Adrenal gland (tissue), 9 donors: ENCODE measurements at regions not wholly inside any gene's neighbourhood (a gene's known extent, or its start where the extent isn't known, plus 50 kb on each side); places are given as distances from the start of the nearest gene placed in this dataset.
"Not testable (repeated sequence)": the region's sequence is repeated elsewhere in the genome, so short reads cannot be mapped to it uniquely, and the experiment has no call there.

Experiments
- DNase-seq, 7 donors: peaks; one replicate each; pipeline ENCODE4 v3.0.0-alpha.2; 2019 to 2020
- H3K27ac ChIP-seq, 5 donors: fragments of 200-600 bp; sonication (generic) in 4 of 5; 1 replicate in 3 of 5; 2 replicates in 2 of 5; pipeline versions ENCODE4 v1.5.1 to v1.8.0; 2016 to 2020; ENCODE audit warnings: mild to moderate bottlenecking in 1 of 5
- H3K27me3 ChIP-seq: fragments of 200-600 bp; 2 replicates; pipeline ENCODE4 v1.8.0; 2021
- H3K36me3 ChIP-seq, 2 donors: fragments of 200-600 bp; replicated peaks in 1 of 2; 1 replicate in 1 of 2; 2 replicates in 1 of 2; pipeline versions ENCODE4 v1.5.1 to v1.8.0; 2018 to 2022
- H3K4me1 ChIP-seq, 2 donors: fragments of 200-600 bp; replicated peaks in 1 of 2; 1 replicate in 1 of 2; 2 replicates in 1 of 2; pipeline versions ENCODE4 v1.5.1 to v1.8.0; 2018 to 2021
- H3K4me3 ChIP-seq, 4 donors: fragments of 200-600 bp; sonication (generic) in 3 of 4; one replicate each; pipeline ENCODE4 v1.5.1; 2016 to 2018
- H3K9me3 ChIP-seq, 3 donors: fragments of 200-600 bp; sonication (generic) in 1 of 3; replicated peaks in 1 of 3; 1 replicate in 2 of 3; 2 replicates in 1 of 3; pipeline versions ENCODE4 v1.5.1 to v1.8.0; 2016 to 2021
- WGBS, 4 donors: extraction: QIAGEN DNeasy Blood & Tissue Kit in 2 of 4; methylation state at CpG; one replicate each; pipeline versions ENCODE4 v1.1.5 to v1.1.7; 2013 to 2017; 5-methylcytosine and 5-hydroxymethylcytosine counted together
- intact Hi-C, 2 donors: fragments of 100-400 bp; cut with DNase I; formaldehyde crosslinking; loops; one replicate each; pipeline versions ENCODE4 v1.14.1 to v1.15.0; 2022 to 2023
- donor health status: healthy with polysubstance abuse.
- donor health status: Bipolar disorder and iron deficiency.
- donor health status: DM: yes; HTN: yes; CAD: no.
- donor health status: DM: no; HTN: no; CAD: no.
- donor health status: DM: no; HTN: no; CAD: no.

- WGBS, 4 donors: 49 to 89% (median 82%) methylated on average over 2 to 3 of the region's 3 CpGs
- DNase-seq, H3K9me3 ChIP-seq, intact Hi-C loops, H3K36me3 ChIP-seq, H3K4me3 ChIP-seq, H3K27ac ChIP-seq, H3K27me3 ChIP-seq, H3K4me1 ChIP-seq: not testable (repeated sequence)
Measured at GRCh38 chr15:30720825-30721224, 94.9 kb downstream of the ARHGAP11B start.

- 43 to 72% (median 64%) methylated on average over 1 to 2 of the region's 2 CpGs for WGBS, 4 donors
- intact Hi-C loops, H3K9me3 ChIP-seq, H3K4me3 ChIP-seq, H3K4me1 ChIP-seq, H3K27me3 ChIP-seq, H3K27ac ChIP-seq, H3K36me3 ChIP-seq, DNase-seq: not testable (repeated sequence)
Measured at GRCh38 chr15:30721529-30721928, 95.6 kb downstream of the ARHGAP11B start.

GRCh38 chr15:30723540-30724175 lies 97.7 kb downstream of the ARHGAP11B start:
- H3K36me3 ChIP-seq, H3K4me1 ChIP-seq, H3K9me3 ChIP-seq, DNase-seq, H3K4me3 ChIP-seq, H3K27me3 ChIP-seq, H3K27ac ChIP-seq, intact Hi-C loops: not testable (repeated sequence)
- 83 to 94% (median 89%) methylated on average over 1 of the region's 1 CpG for WGBS, 4 donors

GRCh38 chr15:30729880-30730590 lies 104.1 kb downstream of the ARHGAP11B start:
- H3K9me3 ChIP-seq, intact Hi-C loops, H3K4me3 ChIP-seq, H3K36me3 ChIP-seq, DNase-seq, H3K27ac ChIP-seq, H3K27me3 ChIP-seq, H3K4me1 ChIP-seq: not testable (repeated sequence)
- 72 to 96% (median 94%) methylated on average over 2 of the region's 2 CpGs for WGBS, 4 donors

GRCh38 chr15:30730633-30731032 lies 104.7 kb downstream of the ARHGAP11B start:
- H3K4me1 ChIP-seq, H3K4me3 ChIP-seq, DNase-seq, H3K27me3 ChIP-seq, H3K27ac ChIP-seq, H3K9me3 ChIP-seq, intact Hi-C loops, H3K36me3 ChIP-seq: not testable (repeated sequence)
- WGBS, 4 donors: 80 to 99% (median 95%) methylated on average over 3 of the region's 3 CpGs

GRCh38 chr15:30732100-30732499 lies 106.2 kb downstream of the ARHGAP11B start:
- H3K4me1 ChIP-seq, H3K4me3 ChIP-seq, H3K36me3 ChIP-seq, DNase-seq, intact Hi-C loops, H3K27me3 ChIP-seq, H3K9me3 ChIP-seq, H3K27ac ChIP-seq: not testable (repeated sequence)
- 85 to 99% (median 96%) methylated on average over 4 of the region's 4 CpGs for WGBS, 4 donors

GRCh38 chr15:30735884-30736564 lies 110.1 kb downstream of the ARHGAP11B start:
- H3K9me3 ChIP-seq, DNase-seq, H3K27ac ChIP-seq, H3K4me1 ChIP-seq, intact Hi-C loops, H3K4me3 ChIP-seq, H3K27me3 ChIP-seq, H3K36me3 ChIP-seq: not testable (repeated sequence)
- 76 to 94% (median 88%) methylated on average over 6 to 10 of the region's 10 CpGs for WGBS, 4 donors

- not testable (repeated sequence) for H3K4me1 ChIP-seq, H3K4me3 ChIP-seq, H3K36me3 ChIP-seq, DNase-seq, H3K27me3 ChIP-seq, H3K27ac ChIP-seq, H3K9me3 ChIP-seq
- WGBS, 4 donors: 77 to 98% (median 96%) methylated on average over 3 of the region's 3 CpGs
- intact Hi-C loops: loop anchor here in 1 of 2 donors (10.0 kb wide), 1 partner anchor 78 kb away; no protein-coding TSS in a partner anchor
Measured at GRCh38 chr15:30742796-30743195, 116.9 kb downstream of the ARHGAP11B start.

GRCh38 chr15:30749048-30749447 lies 123.1 kb downstream of the ARHGAP11B start:
- H3K4me1 ChIP-seq, H3K27me3 ChIP-seq, H3K9me3 ChIP-seq, DNase-seq, H3K27ac ChIP-seq, H3K36me3 ChIP-seq, H3K4me3 ChIP-seq: not testable (repeated sequence)
- WGBS, 4 donors: 89% methylated on average over 1 of the region's 1 CpG; no CpG with 5 or more reads in 3 of the 4 donors
- intact Hi-C loops: loop anchor here in 1 of 2 donors (10.0 kb wide), 1 partner anchor 84 kb away; no protein-coding TSS in a partner anchor
